ENCODE measurements at regions not wholly inside any gene's neighbourhood (a gene's known extent, or its start where the extent isn't known, plus 50 kb on each side); places are given as distances from the start of the nearest gene placed in this dataset.

GRCh38 chr3:111471831-111472230 is 70.2 kb upstream of the CD96 start:
- H3K4me3 ChIP-seq (replicated peaks in 1 of 2; ENCODE audit: low read depth in 1 of 2, low read length in 2 of 2): no peak overlapping the region
- TF ChIP-seq RAD21 (IDR thresholded peaks at IDR 0.05; ENCODE audit: low read depth): no peak
- no peak for TF ChIP-seq ZNF274 (IDR thresholded peaks at IDR 0.05; ENCODE audit: low read depth, low read length)
- TF ChIP-seq CBX3 (IDR thresholded peaks at IDR 0.05; ENCODE audit: low read depth): no peak
- no peak for TF ChIP-seq MAX (IDR thresholded peaks at IDR 0.05)
- no peak for TF ChIP-seq EZH2phosphoT487 (IDR thresholded peaks at IDR 0.05; ENCODE audit: borderline replicate concordance)
- no peak for TF ChIP-seq TCF7L2 (IDR thresholded peaks at IDR 0.05; ENCODE audit: borderline replicate concordance, extremely low read depth, insufficient read depth, insufficient read length)
- TF ChIP-seq POLR2AphosphoS5 (IDR thresholded peaks at IDR 0.05; ENCODE audit: low read depth, low read length): no peak
- no peak for TF ChIP-seq SIN3A (IDR thresholded peaks at IDR 0.05; ENCODE audit: low read depth)
- ATAC-seq (no peak), DNase-seq (ENCODE audit: low read depth, low spot score) (no peak)
- H3K36me3 ChIP-seq (ENCODE audit: control insufficient read depth in 1 of 2, insufficient read depth in 2 of 2, low read length in 2 of 2): no peaks in the 10 kb centered on the region
- H3K79me2 ChIP-seq (ENCODE audit: insufficient read depth, low read length): no peaks in the 10 kb centered on the region
- H3K27me3 ChIP-seq (ENCODE audit: insufficient read depth, low read length): no peaks in the 10 kb centered on the region
- BruUV-seq (replicated peaks): no TSS peak
- RAD21 ChIA-PET (ENCODE audit: low non-redundant PET in 1 of 2, low total read pairs in 2 of 2, uncharacterized antibody in 2 of 2, unreplicated experiment in 2 of 2): no interaction called here
- no peak overlapping the region for H2AFZ ChIP-seq (ENCODE audit: low read depth, low read length, poor library complexity, severe bottlenecking)
- CTCF ChIA-PET: no interaction called here
- POLR2A ChIA-PET: no interaction called here
- no peak overlapping the region for H3K9ac ChIP-seq (ENCODE audit: low read length)
- H3K4me1 ChIP-seq (ENCODE audit: control insufficient read depth in 1 of 2, insufficient read depth in 2 of 2, low read length in 2 of 2): no peaks in the 10 kb centered on the region
- no peak overlapping the region for H3K27ac ChIP-seq (ENCODE audit: low read depth, low read length)
- no peak overlapping the region for H3K4me2 ChIP-seq (ENCODE audit: low read length)
- H3K9me2 ChIP-seq (ENCODE audit: insufficient read depth): no peaks in the 10 kb centered on the region
- no peaks in the 10 kb centered on the region for H3K9me3 ChIP-seq (ENCODE audit: control insufficient read depth in 1 of 2, insufficient read depth in 1 of 2, low read depth in 1 of 2, low read length in 2 of 2)
- intact Hi-C loops (cut with micrococcal nuclease): no loop called here
- H4K20me1 ChIP-seq (ENCODE audit: insufficient read depth): no peaks in the 10 kb centered on the region

DNA sequence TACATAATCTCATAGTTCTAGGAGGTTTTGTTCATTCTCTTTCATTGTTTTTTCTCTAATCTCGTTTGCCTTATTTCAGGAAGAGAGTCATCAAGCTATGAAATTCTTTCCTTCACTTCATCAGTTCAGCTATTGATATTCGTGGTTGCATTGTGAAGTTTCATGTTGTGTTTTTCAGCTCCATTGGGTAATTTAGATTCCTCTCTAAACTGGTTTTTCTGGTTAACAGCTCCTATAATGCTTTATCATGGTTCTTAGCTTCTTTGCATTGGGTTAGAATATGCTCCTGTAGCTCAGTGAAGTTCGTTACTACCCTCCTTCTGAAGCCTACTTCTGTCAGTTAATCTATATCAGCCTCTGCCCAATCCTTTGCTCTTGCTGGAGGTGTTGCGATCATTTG is 69.4 kb upstream of the CD96 start:
- H3K9me2 ChIP-seq (ENCODE audit: insufficient read depth): no peaks in the 10 kb centered on the region
- H4K20me1 ChIP-seq (ENCODE audit: insufficient read depth): no peaks in the 10 kb centered on the region
- H3K4me2 ChIP-seq (ENCODE audit: low read length): no peak overlapping the region
- intact Hi-C loops (cut with micrococcal nuclease): no loop called here
- BruUV-seq (replicated peaks): no TSS peak
- no peak for ATAC-seq
- POLR2A ChIA-PET: no interaction called here
- TF ChIP-seq REST (IDR thresholded peaks at IDR 0.05; ENCODE audit: low read depth): no peak
- no peak for TF ChIP-seq YY1 (IDR thresholded peaks at IDR 0.05; ENCODE audit: extremely low read depth, insufficient replicate concordance, low read depth, low read length)
- TF ChIP-seq POLR2AphosphoS5 (IDR thresholded peaks at IDR 0.05; ENCODE audit: low read depth, low read length): no peak
- TF ChIP-seq SRF (IDR thresholded peaks at IDR 0.05; ENCODE audit: low read depth): no peak
- TF ChIP-seq EZH2phosphoT487 (IDR thresholded peaks at IDR 0.05; ENCODE audit: borderline replicate concordance): no peak
- TF ChIP-seq, protein P1, sequence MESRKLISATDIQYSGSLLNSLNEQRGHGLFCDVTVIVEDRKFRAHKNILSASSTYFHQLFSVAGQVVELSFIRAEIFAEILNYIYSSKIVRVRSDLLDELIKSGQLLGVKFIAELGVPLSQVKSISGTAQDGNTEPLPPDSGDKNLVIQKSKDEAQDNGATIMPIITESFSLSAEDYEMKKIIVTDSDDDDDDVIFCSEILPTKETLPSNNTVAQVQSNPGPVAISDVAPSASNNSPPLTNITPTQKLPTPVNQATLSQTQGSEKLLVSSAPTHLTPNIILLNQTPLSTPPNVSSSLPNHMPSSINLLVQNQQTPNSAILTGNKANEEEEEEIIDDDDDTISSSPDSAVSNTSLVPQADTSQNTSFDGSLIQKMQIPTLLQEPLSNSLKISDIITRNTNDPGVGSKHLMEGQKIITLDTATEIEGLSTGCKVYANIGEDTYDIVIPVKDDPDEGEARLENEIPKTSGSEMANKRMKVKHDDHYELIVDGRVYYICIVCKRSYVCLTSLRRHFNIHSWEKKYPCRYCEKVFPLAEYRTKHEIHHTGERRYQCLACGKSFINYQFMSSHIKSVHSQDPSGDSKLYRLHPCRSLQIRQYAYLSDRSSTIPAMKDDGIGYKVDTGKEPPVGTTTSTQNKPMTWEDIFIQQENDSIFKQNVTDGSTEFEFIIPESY (IDR thresholded peaks at IDR 0.05; ENCODE audit: extremely low read depth, insufficient replicate concordance, low read length): no peak
- H3K9me3 ChIP-seq (ENCODE audit: control insufficient read depth in 1 of 2, insufficient read depth in 1 of 2, low read depth in 1 of 2, low read length in 2 of 2): no peaks in the 10 kb centered on the region
- H2AFZ ChIP-seq (ENCODE audit: low read depth, low read length, poor library complexity, severe bottlenecking): no peak overlapping the region
- no peaks in the 10 kb centered on the region for H3K79me2 ChIP-seq (ENCODE audit: insufficient read depth, low read length)
- H3K9ac ChIP-seq (ENCODE audit: low read length): no peak overlapping the region
- RAD21 ChIA-PET (ENCODE audit: low non-redundant PET in 1 of 2, low total read pairs in 2 of 2, uncharacterized antibody in 2 of 2, unreplicated experiment in 2 of 2): no interaction called here
- H3K27me3 ChIP-seq (ENCODE audit: insufficient read depth, low read length): no peaks in the 10 kb centered on the region
- no peak overlapping the region for H3K27ac ChIP-seq (ENCODE audit: low read depth, low read length)
- no peaks in the 10 kb centered on the region for H3K36me3 ChIP-seq (ENCODE audit: control insufficient read depth in 1 of 2, insufficient read depth in 2 of 2, low read length in 2 of 2)
- no peak overlapping the region for H3K4me3 ChIP-seq (replicated peaks in 1 of 2; ENCODE audit: low read depth in 1 of 2, low read length in 2 of 2)
- CTCF ChIA-PET: no interaction called here
- no peaks in the 10 kb centered on the region for H3K4me1 ChIP-seq (ENCODE audit: control insufficient read depth in 1 of 2, insufficient read depth in 2 of 2, low read length in 2 of 2)
- DNase-seq (ENCODE audit: low read depth, low spot score): no peak

All from HCT116 (cell line).